ENCODE measurements at regions not wholly inside any gene's neighbourhood (a gene's known extent, or its start where the extent isn't known, plus 50 kb on each side); places are given as distances from the start of the nearest gene placed in this dataset.

DNA sequence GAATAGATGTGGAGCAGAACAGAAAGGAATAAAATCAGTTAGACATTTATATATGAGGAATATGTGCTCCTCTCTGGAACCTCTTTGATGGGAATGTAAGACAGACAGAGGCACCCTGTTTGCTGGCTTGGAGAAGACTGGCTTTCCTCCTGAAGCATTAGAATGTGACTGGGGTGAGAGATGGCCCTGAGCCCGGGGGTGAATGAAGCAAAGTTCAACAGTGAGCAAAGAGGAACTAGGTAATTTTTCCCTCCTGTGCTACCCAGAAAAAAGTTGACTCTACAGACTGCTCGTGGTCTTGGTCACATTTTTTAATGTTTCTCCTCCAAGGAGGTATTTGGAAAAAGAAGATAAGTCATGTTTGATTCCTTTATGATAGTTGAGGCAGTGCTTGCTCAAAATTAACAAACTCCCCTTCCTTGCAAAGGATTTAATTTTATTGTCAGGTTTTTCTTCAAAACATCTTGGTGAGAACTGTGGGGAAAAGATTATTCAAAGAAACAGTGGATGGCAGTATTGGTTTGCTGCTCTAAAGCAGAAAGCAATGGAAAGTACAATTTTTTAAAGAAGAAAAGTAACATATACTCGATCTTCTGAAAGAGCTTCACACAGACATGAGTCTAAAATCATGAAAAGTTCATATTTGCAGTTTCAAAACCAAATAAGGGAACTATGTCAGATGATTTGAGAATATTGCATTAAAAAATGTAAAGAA is 370.4 kb upstream of the CDIN1 start:
- TF ChIP-seq, protein P1, sequence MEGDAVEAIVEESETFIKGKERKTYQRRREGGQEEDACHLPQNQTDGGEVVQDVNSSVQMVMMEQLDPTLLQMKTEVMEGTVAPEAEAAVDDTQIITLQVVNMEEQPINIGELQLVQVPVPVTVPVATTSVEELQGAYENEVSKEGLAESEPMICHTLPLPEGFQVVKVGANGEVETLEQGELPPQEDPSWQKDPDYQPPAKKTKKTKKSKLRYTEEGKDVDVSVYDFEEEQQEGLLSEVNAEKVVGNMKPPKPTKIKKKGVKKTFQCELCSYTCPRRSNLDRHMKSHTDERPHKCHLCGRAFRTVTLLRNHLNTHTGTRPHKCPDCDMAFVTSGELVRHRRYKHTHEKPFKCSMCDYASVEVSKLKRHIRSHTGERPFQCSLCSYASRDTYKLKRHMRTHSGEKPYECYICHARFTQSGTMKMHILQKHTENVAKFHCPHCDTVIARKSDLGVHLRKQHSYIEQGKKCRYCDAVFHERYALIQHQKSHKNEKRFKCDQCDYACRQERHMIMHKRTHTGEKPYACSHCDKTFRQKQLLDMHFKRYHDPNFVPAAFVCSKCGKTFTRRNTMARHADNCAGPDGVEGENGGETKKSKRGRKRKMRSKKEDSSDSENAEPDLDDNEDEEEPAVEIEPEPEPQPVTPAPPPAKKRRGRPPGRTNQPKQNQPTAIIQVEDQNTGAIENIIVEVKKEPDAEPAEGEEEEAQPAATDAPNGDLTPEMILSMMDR (IDR thresholded peaks at IDR 0.05), result no peak
- TF ChIP-seq POLR2A (IDR thresholded peaks at IDR 0.05), result no peak
- TF ChIP-seq POLR2AphosphoS5 (IDR thresholded peaks at IDR 0.05), result no peak
